OCI-LY7 (cell line): ENCODE measurements at regions not wholly inside any gene's neighbourhood (a gene's known extent, or its start where the extent isn't known, plus 50 kb on each side); places are given as distances from the start of the nearest gene placed in this dataset.

Source experiments
- BruUV-seq: library from RNA; stranded (reverse); fragments of 400-500 nt; replicated peaks from 2 replicates; lab custom pipeline; 2021; lab: Mats Ljungman, UMichigan
- CTCF ChIA-PET: fragments of 300-600 bp; sonication (Branson Sonifier 250); formaldehyde crosslinking; loops from one replicate; lab custom pipeline; 2022; ENCODE audit warnings: antibody characterized with exemption; ENCODE audit not compliant: unreplicated experiment; lab: Charles Lee
- POLR2A ChIA-PET: fragments of 300-600 bp; sonication (Branson Sonifier 250); formaldehyde crosslinking; loops from one replicate; lab custom pipeline; 2022; ENCODE audit warnings: antibody characterized with exemption; lab: Charles Lee
- DNase-seq: peaks from one replicate; pipeline ENCODE4 v3.0.0-alpha.2; 2015; ENCODE audit warnings: low spot score
- H2AFZ ChIP-seq: fragments of 200-600 bp; sonication (generic), shearing (Covaris generic); 2 replicates; pipeline ENCODE4 v1.6.1; 2014; ENCODE audit warnings: mild to moderate bottlenecking, antibody characterized with exemption, low read length, moderate library complexity
- H3K27ac ChIP-seq: fragments of 200-600 bp; sonication (generic); 2 replicates; pipeline ENCODE4 v1.5.1; 2014; ENCODE audit warnings: mixed run types, low read depth, mild to moderate bottlenecking, moderate library complexity, low read length, inconsistent platforms; ENCODE audit not compliant: poor library complexity, severe bottlenecking
- H3K36me3 ChIP-seq: fragments of 200-600 bp; sonication (generic); 2 replicates; pipeline ENCODE4 v1.6.1; 2014; ENCODE audit warnings: mild to moderate bottlenecking, antibody characterized with exemption, low read length, moderate library complexity, mixed read lengths; ENCODE audit not compliant: insufficient read depth
- H3K4me1 ChIP-seq: fragments of 200-600 bp; sonication (generic); 2 replicates; pipeline ENCODE4 v1.5.1; 2014; ENCODE audit warnings: mild to moderate bottlenecking, low read length; ENCODE audit not compliant: insufficient read depth, poor library complexity, severe bottlenecking
- H3K4me2 ChIP-seq: fragments of 200-600 bp; sonication (generic); 2 replicates; pipeline ENCODE4 v1.6.1; 2014; ENCODE audit warnings: mild to moderate bottlenecking, low read length
- H3K4me3 ChIP-seq: fragments of 200-600 bp; sonication (generic); 2 replicates; pipeline ENCODE4 v1.5.1; 2014; ENCODE audit warnings: mild to moderate bottlenecking, low read depth, low read length; ENCODE audit not compliant: poor library complexity, severe bottlenecking
- H3K79me2 ChIP-seq: fragments of 200-600 bp; sonication (generic); 2 replicates; pipeline ENCODE4 v1.6.1; 2016; ENCODE audit warnings: low read depth, mild to moderate bottlenecking, low read length, moderate library complexity, mixed read lengths; ENCODE audit not compliant: insufficient read depth
- H3K9me2 ChIP-seq: fragments of 200-600 bp; sonication (generic); 2 replicates; pipeline ENCODE4 v1.6.1; 2016; ENCODE audit warnings: mild to moderate bottlenecking, low read length, mixed read lengths; ENCODE audit not compliant: insufficient read depth
- H3K9me3 ChIP-seq: fragments of 200-600 bp; sonication (generic); 2 replicates; pipeline ENCODE4 v1.6.1; 2014; ENCODE audit warnings: mild to moderate bottlenecking, mixed run types, low read length, mixed read lengths
- H4K20me1 ChIP-seq: fragments of 200-600 bp; sonication (generic); 2 replicates; pipeline ENCODE4 v1.6.1; 2014; ENCODE audit warnings: mild to moderate bottlenecking, antibody characterized with exemption, low read length, moderate library complexity, mixed read lengths; ENCODE audit not compliant: insufficient read depth
- EZH2phosphoT487 ChIP-seq: fragments of 200-600 bp; sonication (generic); IDR thresholded peaks from 2 replicates; pipeline ENCODE4 v1.6.1; 2018; ENCODE audit warnings: low read depth, borderline replicate concordance, mild to moderate bottlenecking, mixed run types, antibody characterized with exemption, low read length, moderate library complexity, mixed read lengths
- intact Hi-C: fragments of 100-400 bp; cut with micrococcal nuclease; formaldehyde crosslinking; loops from one replicate; pipeline ENCODE4 v1.10.0; 2022; ENCODE audit not compliant: unreplicated experiment
- TF ChIP-seq, protein P1 (sequence below): fragments of 200-600 bp; sonication (generic); conservative IDR thresholded peaks from 2 replicates; pipeline ENCODE4 v1.5.1; 2014; ENCODE audit warnings: mild to moderate bottlenecking, antibody characterized with exemption, low read length, moderate library complexity, mixed read lengths

- H3K9me3 ChIP-seq, result no peaks in the 10 kb centered on the region
- TF ChIP-seq, protein P1, sequence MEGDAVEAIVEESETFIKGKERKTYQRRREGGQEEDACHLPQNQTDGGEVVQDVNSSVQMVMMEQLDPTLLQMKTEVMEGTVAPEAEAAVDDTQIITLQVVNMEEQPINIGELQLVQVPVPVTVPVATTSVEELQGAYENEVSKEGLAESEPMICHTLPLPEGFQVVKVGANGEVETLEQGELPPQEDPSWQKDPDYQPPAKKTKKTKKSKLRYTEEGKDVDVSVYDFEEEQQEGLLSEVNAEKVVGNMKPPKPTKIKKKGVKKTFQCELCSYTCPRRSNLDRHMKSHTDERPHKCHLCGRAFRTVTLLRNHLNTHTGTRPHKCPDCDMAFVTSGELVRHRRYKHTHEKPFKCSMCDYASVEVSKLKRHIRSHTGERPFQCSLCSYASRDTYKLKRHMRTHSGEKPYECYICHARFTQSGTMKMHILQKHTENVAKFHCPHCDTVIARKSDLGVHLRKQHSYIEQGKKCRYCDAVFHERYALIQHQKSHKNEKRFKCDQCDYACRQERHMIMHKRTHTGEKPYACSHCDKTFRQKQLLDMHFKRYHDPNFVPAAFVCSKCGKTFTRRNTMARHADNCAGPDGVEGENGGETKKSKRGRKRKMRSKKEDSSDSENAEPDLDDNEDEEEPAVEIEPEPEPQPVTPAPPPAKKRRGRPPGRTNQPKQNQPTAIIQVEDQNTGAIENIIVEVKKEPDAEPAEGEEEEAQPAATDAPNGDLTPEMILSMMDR, result no peak
- TF ChIP-seq EZH2phosphoT487, result no peak
- intact Hi-C loops, result no loop called here
- BruUV-seq, result no TSS peak
- no peaks in the 10 kb centered on the region for H3K36me3 ChIP-seq
- H3K27ac ChIP-seq, result no peak overlapping the region
- H3K4me2 ChIP-seq, result no peak overlapping the region
- H4K20me1 ChIP-seq, result no peaks in the 10 kb centered on the region
- H3K4me3 ChIP-seq, result no peak overlapping the region
- no peaks in the 10 kb centered on the region for H3K4me1 ChIP-seq
- H2AFZ ChIP-seq, result no peak overlapping the region
- CTCF ChIA-PET, result no interaction called here
- DNase-seq, result no peak
- POLR2A ChIA-PET, result no interaction called here
- H3K79me2 ChIP-seq, result no peaks in the 10 kb centered on the region
- H3K9me2 ChIP-seq, result no peaks in the 10 kb centered on the region
Observed at GRCh38 chrX:144683247-144683646, 564.1 kb upstream of the SPANXN1 start.

DNA sequence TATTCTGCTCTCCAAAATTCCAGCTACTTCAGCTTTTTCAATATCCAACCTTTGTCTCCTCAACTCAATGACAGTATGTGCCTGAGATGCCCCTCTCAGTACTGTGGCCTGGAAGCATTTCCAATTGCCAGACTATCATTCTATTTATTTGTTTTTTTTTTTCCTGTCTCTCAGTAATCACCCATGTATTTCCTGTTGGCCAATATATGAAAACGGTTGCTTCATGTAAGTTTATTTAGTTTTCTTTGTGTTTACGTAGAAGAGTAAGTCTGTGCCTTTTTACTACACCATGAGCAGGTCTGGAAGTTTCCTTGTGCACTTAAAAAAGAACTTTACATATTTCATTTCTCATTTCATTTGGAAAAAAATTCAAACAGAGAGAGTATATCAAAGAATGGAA, 537.5 kb upstream of the SPANXN1 start:
- DNase-seq, result no peak
- Histone ChIP-seq H3K4me3 (no peak overlapping the region), H3K36me3 (no peaks in the 10 kb centered on the region), H3K4me1 (no peaks in the 10 kb centered on the region), H4K20me1 (no peaks in the 10 kb centered on the region), H2AFZ (no peak overlapping the region), H3K27ac (no peak overlapping the region), H3K9me2 (no peaks in the 10 kb centered on the region), H3K4me2 (no peak overlapping the region), H3K79me2 (no peaks in the 10 kb centered on the region), H3K9me3 (no peaks in the 10 kb centered on the region)
- BruUV-seq, result no TSS peak
- ChIA-PET CTCF (no interaction called here), POLR2A (interaction anchor here (0.7 kb wide), 1 partner anchor 325 kb away, joined by 3 read pairs; no protein-coding TSS in a partner anchor)
- TF ChIP-seq EZH2phosphoT487, result no peak
- TF ChIP-seq, protein P1, result no peak
- intact Hi-C loops, result no loop called here

DNA sequence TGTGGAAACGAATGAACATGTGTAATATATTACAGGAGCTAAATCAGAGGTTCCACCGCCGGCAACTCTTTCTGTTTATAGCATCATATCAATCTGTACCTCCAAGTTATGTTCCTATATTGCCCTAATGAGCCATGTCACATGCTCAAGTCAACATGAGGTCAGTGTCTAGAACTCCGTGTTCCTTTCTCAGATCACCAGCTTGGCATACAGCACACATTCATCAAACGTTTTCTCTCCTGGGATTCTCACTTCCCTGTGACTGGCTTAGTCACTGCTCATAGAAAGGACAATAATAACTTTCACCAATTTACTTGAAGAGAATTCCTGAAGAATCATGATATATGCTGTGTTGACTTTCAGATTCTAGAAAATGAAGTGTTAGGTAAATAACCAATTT, 532.0 kb upstream of the SPANXN1 start:
- H2AFZ ChIP-seq, result no peak overlapping the region
- H4K20me1 ChIP-seq, result no peaks in the 10 kb centered on the region
- no peak for DNase-seq
- H3K4me3 ChIP-seq, result no peak overlapping the region
- H3K4me2 ChIP-seq, result no peak overlapping the region
- no peak overlapping the region for H3K27ac ChIP-seq
- TF ChIP-seq, protein P1, result no peak
- no peak for TF ChIP-seq EZH2phosphoT487
- no peaks in the 10 kb centered on the region for H3K9me3 ChIP-seq
- intact Hi-C loops, result no loop called here
- H3K9me2 ChIP-seq, result no peaks in the 10 kb centered on the region
- ChIA-PET POLR2A (no interaction called here), CTCF (no interaction called here)
- BruUV-seq, result no TSS peak
- H3K79me2 ChIP-seq, result no peaks in the 10 kb centered on the region
- no peaks in the 10 kb centered on the region for H3K36me3 ChIP-seq
- no peaks in the 10 kb centered on the region for H3K4me1 ChIP-seq
